HG02870 (cell line): ENCODE measurements at regions not wholly inside any gene's neighbourhood (a gene's known extent, or its start where the extent isn't known, plus 50 kb on each side); places are given as distances from the start of the nearest gene placed in this dataset.

Experiments used
- ATAC-seq: cut with Tn5 transposase; IDR thresholded peaks from one replicate; pipeline ENCODE4 v1.9.1; 2021; ENCODE audit warnings: mild to moderate bottlenecking, moderate library complexity; ENCODE audit not compliant: unreplicated experiment

GRCh38 chr4:125891597-125892258, 577.0 kb downstream of the FAT4 start:
- ATAC-seq: no peak

- ATAC-seq: no peak
Observed at GRCh38 chr4:125904802-125905201, 590.0 kb downstream of the FAT4 start.

- no peak for ATAC-seq
Observed at GRCh38 chr4:125911058-125911457, 596.3 kb downstream of the FAT4 start.

- no peak for ATAC-seq
Observed at GRCh38 chr4:125911481-125911880, 596.7 kb downstream of the FAT4 start.

GRCh38 chr4:125917559-125917958, 602.8 kb downstream of the FAT4 start:
- no peak for ATAC-seq

- ATAC-seq: no peak
Observed at GRCh38 chr4:125928652-125929051, 613.9 kb downstream of the FAT4 start.

GRCh38 chr4:125938541-125938940, 623.8 kb downstream of the FAT4 start:
- no peak for ATAC-seq

GRCh38 chr4:125940426-125940825, 625.7 kb downstream of the FAT4 start:
- no peak for ATAC-seq

GRCh38 chr4:125944966-125945365, 630.2 kb downstream of the FAT4 start:
- ATAC-seq: no peak

- ATAC-seq: no peak
Observed at GRCh38 chr4:125948021-125948420, 633.3 kb downstream of the FAT4 start.

- ATAC-seq: no peak
Observed at GRCh38 chr4:125951261-125951887, 636.6 kb downstream of the FAT4 start.

GRCh38 chr4:125952631-125953030, 637.9 kb downstream of the FAT4 start:
- ATAC-seq: no peak

GRCh38 chr4:125956276-125956675, 641.5 kb downstream of the FAT4 start:
- no peak for ATAC-seq

GRCh38 chr4:125958519-125958918, 643.8 kb downstream of the FAT4 start:
- no peak for ATAC-seq

- no peak for ATAC-seq
Observed at GRCh38 chr4:125961626-125962025, 646.9 kb downstream of the FAT4 start.

GRCh38 chr4:125975861-125976397, 661.2 kb downstream of the FAT4 start:
- ATAC-seq: no peak

GRCh38 chr4:125979950-125980349, 665.2 kb downstream of the FAT4 start:
- ATAC-seq: no peak

GRCh38 chr4:125983168-125983567, 668.4 kb downstream of the FAT4 start:
- no peak for ATAC-seq

GRCh38 chr4:125985856-125986255, 671.1 kb downstream of the FAT4 start:
- no peak for ATAC-seq

- no peak for ATAC-seq
Observed at GRCh38 chr4:125986307-125986706, 671.6 kb downstream of the FAT4 start.

- no peak for ATAC-seq
Observed at GRCh38 chr4:125988464-125988863, 673.7 kb downstream of the FAT4 start.

GRCh38 chr4:125991398-125991797, 676.6 kb downstream of the FAT4 start:
- no peak for ATAC-seq

- ATAC-seq: no peak
Observed at GRCh38 chr4:125992891-125993290, 678.1 kb downstream of the FAT4 start.
